GM19372 (cell line): ENCODE measurements at regions not wholly inside any gene's neighbourhood (a gene's known extent, or its start where the extent isn't known, plus 50 kb on each side); places are given as distances from the start of the nearest gene placed in this dataset.

Source experiments
- ATAC-seq: cut with Tn5 transposase; IDR thresholded peaks from one replicate; pipeline ENCODE4 v1.9.1; 2021; ENCODE audit warnings: mild to moderate bottlenecking, low read depth, moderate library complexity; ENCODE audit not compliant: unreplicated experiment

- no peak for ATAC-seq
Measured at GRCh38 chr2:234287650-234288049, 209.2 kb downstream of the ARL4C start.

GRCh38 chr2:234286956-234287355, 209.9 kb downstream of the ARL4C start:
- ATAC-seq: no peak

GRCh38 chr2:234286118-234286598, 210.7 kb downstream of the ARL4C start:
- ATAC-seq: no peak

- no peak for ATAC-seq
Measured at GRCh38 chr2:234285541-234285940, 211.3 kb downstream of the ARL4C start.

GRCh38 chr2:234279637-234280036, 217.2 kb downstream of the ARL4C start:
- no peak for ATAC-seq

GRCh38 chr2:234278556-234279255, 218.2 kb downstream of the ARL4C start:
- ATAC-seq: no peak

GRCh38 chr2:234275515-234275914, 221.4 kb downstream of the ARL4C start:
- no peak for ATAC-seq

- no peak for ATAC-seq
Measured at GRCh38 chr2:234273887-234274584, 222.8 kb downstream of the ARL4C start.

GRCh38 chr2:234272069-234272850, 221.8 kb downstream of the SPP2 start:
- ATAC-seq: no peak

- no peak for ATAC-seq
Measured at GRCh38 chr2:234271338-234271737, 220.8 kb downstream of the SPP2 start.

GRCh38 chr2:234269769-234270204, 219.3 kb downstream of the SPP2 start:
- no peak for ATAC-seq

GRCh38 chr2:234267534-234267933, 217.0 kb downstream of the SPP2 start:
- no peak for ATAC-seq

- ATAC-seq: no peak
Measured at GRCh38 chr2:234266952-234267351, 216.4 kb downstream of the SPP2 start.

- no peak for ATAC-seq
Measured at GRCh38 chr2:234265206-234265605, 214.7 kb downstream of the SPP2 start.

- ATAC-seq: no peak
Measured at GRCh38 chr2:234261736-234262135, 211.2 kb downstream of the SPP2 start.

- no peak for ATAC-seq
Measured at GRCh38 chr2:234259440-234259839, 208.9 kb downstream of the SPP2 start.

GRCh38 chr2:234258562-234259141, 208.2 kb downstream of the SPP2 start:
- no peak for ATAC-seq

GRCh38 chr2:234257859-234258561, 207.5 kb downstream of the SPP2 start:
- no peak for ATAC-seq

- ATAC-seq: no peak
Measured at GRCh38 chr2:234256516-234256915, 206.0 kb downstream of the SPP2 start.
